ENCODE measurements at regions not wholly inside any gene's neighbourhood (a gene's known extent, or its start where the extent isn't known, plus 50 kb on each side); places are given as distances from the start of the nearest gene placed in this dataset.

DNA sequence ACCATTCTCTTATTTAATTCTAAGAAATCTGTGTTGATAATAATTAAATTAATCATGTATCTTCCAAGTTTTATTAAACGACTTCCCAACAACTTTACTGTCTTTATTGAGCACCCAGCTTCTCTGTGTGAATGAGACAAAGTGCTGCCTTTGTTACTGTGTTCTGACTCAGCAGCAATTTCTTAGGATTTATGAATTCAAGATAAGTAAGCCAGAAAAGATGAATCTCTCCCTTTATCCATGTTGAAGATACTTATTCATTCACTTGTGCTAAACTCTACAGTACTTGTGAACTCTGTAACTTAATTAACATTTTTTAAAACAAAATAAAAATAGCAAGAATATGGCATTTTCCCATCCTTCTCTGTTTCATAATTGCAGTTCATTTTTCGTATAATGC is 1403.3 kb upstream of the DDX18 start:
- Histone ChIP-seq H3F3A (ENCODE audit: low read depth) (no peaks in the 10 kb centered on the region), H4K20me1 (ENCODE audit: insufficient read depth, low read length, poor library complexity, severe bottlenecking) (no peaks in the 10 kb centered on the region), H3K79me2 (ENCODE audit: insufficient read depth, low read length) (no peaks in the 10 kb centered on the region), H3K27me3 (ENCODE audit: insufficient read depth, low read length, poor library complexity, severe bottlenecking) (no peaks in the 10 kb centered on the region), H3K4me3 (ENCODE audit: low read length, poor library complexity, severe bottlenecking) (no peak overlapping the region), H2AFZ (ENCODE audit: low read length) (no peak overlapping the region), H3K4me1 (ENCODE audit: insufficient read depth, low read length, poor library complexity, severe bottlenecking) (no peaks in the 10 kb centered on the region), H3K9me3 (ENCODE audit: insufficient read depth, low read depth, low read length) (no peaks in the 10 kb centered on the region), H3K9ac (ENCODE audit: low read depth, low read length, poor library complexity, severe bottlenecking) (no peak overlapping the region), H3K4me2 (ENCODE audit: low read depth, low read length, poor library complexity, severe bottlenecking) (no peak overlapping the region), H3K36me3 (ENCODE audit: insufficient read depth, low read length) (no peaks in the 10 kb centered on the region), H3K9me2 (replicated peaks; ENCODE audit: low read depth, low read length) (no peaks in the 10 kb centered on the region)
- TF ChIP-seq, protein P1, sequence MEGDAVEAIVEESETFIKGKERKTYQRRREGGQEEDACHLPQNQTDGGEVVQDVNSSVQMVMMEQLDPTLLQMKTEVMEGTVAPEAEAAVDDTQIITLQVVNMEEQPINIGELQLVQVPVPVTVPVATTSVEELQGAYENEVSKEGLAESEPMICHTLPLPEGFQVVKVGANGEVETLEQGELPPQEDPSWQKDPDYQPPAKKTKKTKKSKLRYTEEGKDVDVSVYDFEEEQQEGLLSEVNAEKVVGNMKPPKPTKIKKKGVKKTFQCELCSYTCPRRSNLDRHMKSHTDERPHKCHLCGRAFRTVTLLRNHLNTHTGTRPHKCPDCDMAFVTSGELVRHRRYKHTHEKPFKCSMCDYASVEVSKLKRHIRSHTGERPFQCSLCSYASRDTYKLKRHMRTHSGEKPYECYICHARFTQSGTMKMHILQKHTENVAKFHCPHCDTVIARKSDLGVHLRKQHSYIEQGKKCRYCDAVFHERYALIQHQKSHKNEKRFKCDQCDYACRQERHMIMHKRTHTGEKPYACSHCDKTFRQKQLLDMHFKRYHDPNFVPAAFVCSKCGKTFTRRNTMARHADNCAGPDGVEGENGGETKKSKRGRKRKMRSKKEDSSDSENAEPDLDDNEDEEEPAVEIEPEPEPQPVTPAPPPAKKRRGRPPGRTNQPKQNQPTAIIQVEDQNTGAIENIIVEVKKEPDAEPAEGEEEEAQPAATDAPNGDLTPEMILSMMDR (conservative IDR thresholded peaks at IDR 0.05; ENCODE audit: low read length), result no peak
- TF ChIP-seq EZH2phosphoT487 (IDR thresholded peaks at IDR 0.05; ENCODE audit: borderline replicate concordance), result no peak

DNA sequence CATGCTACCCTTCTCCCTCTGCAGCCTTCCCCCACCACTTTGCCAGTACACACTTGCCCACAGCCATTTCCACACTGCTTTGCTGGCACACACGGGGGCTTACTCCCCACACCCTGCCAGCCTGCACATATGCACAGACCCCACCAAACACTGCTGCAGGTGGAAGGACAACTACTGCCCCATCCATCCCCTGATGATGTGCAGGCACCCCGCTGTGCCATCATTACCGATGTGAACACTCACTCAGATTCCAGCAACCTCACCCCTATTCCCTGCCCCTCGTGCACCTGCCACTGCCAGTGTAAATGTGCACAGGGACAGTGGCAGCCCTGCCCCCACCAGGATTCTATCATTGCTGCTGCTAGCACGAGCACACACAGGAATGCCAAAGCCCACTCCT is 1400.8 kb upstream of the DDX18 start:
- Histone ChIP-seq H3K27me3 (ENCODE audit: insufficient read depth, low read length, poor library complexity, severe bottlenecking) (no peaks in the 10 kb centered on the region), H3K9me2 (replicated peaks; ENCODE audit: low read depth, low read length) (no peaks in the 10 kb centered on the region), H3F3A (ENCODE audit: low read depth) (no peaks in the 10 kb centered on the region), H3K4me2 (ENCODE audit: low read depth, low read length, poor library complexity, severe bottlenecking) (no peak overlapping the region), H3K9me3 (ENCODE audit: insufficient read depth, low read depth, low read length) (no peaks in the 10 kb centered on the region), H2AFZ (ENCODE audit: low read length) (no peak overlapping the region), H3K9ac (ENCODE audit: low read depth, low read length, poor library complexity, severe bottlenecking) (no peak overlapping the region), H4K20me1 (ENCODE audit: insufficient read depth, low read length, poor library complexity, severe bottlenecking) (no peaks in the 10 kb centered on the region), H3K4me1 (ENCODE audit: insufficient read depth, low read length, poor library complexity, severe bottlenecking) (no peaks in the 10 kb centered on the region), H3K4me3 (ENCODE audit: low read length, poor library complexity, severe bottlenecking) (no peak overlapping the region), H3K36me3 (ENCODE audit: insufficient read depth, low read length) (no peaks in the 10 kb centered on the region), H3K79me2 (ENCODE audit: insufficient read depth, low read length) (no peaks in the 10 kb centered on the region)
- no peak for TF ChIP-seq EZH2phosphoT487 (IDR thresholded peaks at IDR 0.05; ENCODE audit: borderline replicate concordance)
- TF ChIP-seq, protein P1 (conservative IDR thresholded peaks at IDR 0.05; ENCODE audit: low read length), result no peak

DNA sequence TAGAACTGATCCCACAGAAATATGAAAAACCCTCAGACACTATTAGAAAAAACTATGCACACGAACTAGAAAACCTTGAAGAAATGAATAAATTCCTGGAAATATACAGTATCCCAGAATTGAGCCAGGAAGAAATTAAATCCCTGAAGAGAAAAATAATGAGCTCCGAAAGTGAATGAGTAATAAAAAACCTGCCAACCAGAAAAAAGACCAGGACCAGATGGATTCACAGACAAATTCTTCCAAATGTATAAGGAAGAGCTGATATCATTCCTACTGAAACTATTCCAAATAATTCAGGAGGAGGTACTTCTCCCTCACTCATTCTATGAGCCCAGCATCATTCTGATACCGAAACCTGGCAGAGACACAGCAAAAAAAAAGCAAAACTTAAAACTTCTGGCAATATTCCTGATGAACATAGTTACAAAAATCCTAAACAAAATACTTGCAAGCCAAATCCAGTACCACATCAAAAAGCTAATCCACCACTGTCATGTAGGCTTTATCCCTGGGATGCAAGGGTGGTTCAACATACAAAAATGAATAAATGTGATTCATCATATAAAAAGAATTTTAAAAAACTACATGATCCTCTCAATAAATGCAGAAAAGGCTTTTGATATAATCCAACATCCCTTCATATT is 1397.6 kb upstream of the DDX18 start:
- Histone ChIP-seq H3K4me1 (ENCODE audit: insufficient read depth, low read length, poor library complexity, severe bottlenecking) (no peaks in the 10 kb centered on the region), H2AFZ (ENCODE audit: low read length) (no peak overlapping the region), H3K9me3 (ENCODE audit: insufficient read depth, low read depth, low read length) (no peaks in the 10 kb centered on the region), H4K20me1 (ENCODE audit: insufficient read depth, low read length, poor library complexity, severe bottlenecking) (no peaks in the 10 kb centered on the region), H3K9ac (ENCODE audit: low read depth, low read length, poor library complexity, severe bottlenecking) (no peak overlapping the region), H3K36me3 (ENCODE audit: insufficient read depth, low read length) (no peaks in the 10 kb centered on the region), H3F3A (ENCODE audit: low read depth) (no peaks in the 10 kb centered on the region), H3K79me2 (ENCODE audit: insufficient read depth, low read length) (no peaks in the 10 kb centered on the region), H3K9me2 (replicated peaks; ENCODE audit: low read depth, low read length) (no peaks in the 10 kb centered on the region), H3K27me3 (ENCODE audit: insufficient read depth, low read length, poor library complexity, severe bottlenecking) (no peaks in the 10 kb centered on the region), H3K4me3 (ENCODE audit: low read length, poor library complexity, severe bottlenecking) (no peak overlapping the region), H3K4me2 (ENCODE audit: low read depth, low read length, poor library complexity, severe bottlenecking) (no peak overlapping the region)
- TF ChIP-seq EZH2phosphoT487 (IDR thresholded peaks at IDR 0.05; ENCODE audit: borderline replicate concordance), result no peak
- TF ChIP-seq, protein P1 (conservative IDR thresholded peaks at IDR 0.05; ENCODE audit: low read length), result no peak

Measured in Loucy (cell line).